Thymus (tissue), 11 donors: ENCODE measurements at regions not wholly inside any gene's neighbourhood (a gene's known extent, or its start where the extent isn't known, plus 50 kb on each side); places are given as distances from the start of the nearest gene placed in this dataset.

Experiments
- DNase-seq, 9 donors: peaks; one replicate each; pipeline ENCODE4 v3.0.0-alpha.2; 2013; ENCODE audit warnings: low spot score in 9 of 9, low read depth in 6 of 9, missing footprints in 1 of 9
- H3K27ac ChIP-seq, 2 donors: one replicate each; pipeline ENCODE4 v1.5.1; 2013; ENCODE audit warnings: control low read depth in 1 of 2, low read depth in 1 of 2, low read length in 1 of 2, mild to moderate bottlenecking in 1 of 2, moderate library complexity in 1 of 2
- H3K27me3 ChIP-seq, 2 donors: one replicate each; pipeline ENCODE4 v1.5.1; 2013; ENCODE audit warnings: low read length in 1 of 2; ENCODE audit not compliant: control insufficient read depth in 2 of 2, insufficient read depth in 1 of 2
- H3K36me3 ChIP-seq, 2 donors: one replicate each; pipeline ENCODE4 v1.5.1; 2013; ENCODE audit warnings: low read length in 1 of 2, mild to moderate bottlenecking in 1 of 2, moderate library complexity in 1 of 2; ENCODE audit not compliant: control insufficient read depth in 2 of 2, insufficient read depth in 2 of 2
- H3K4me1 ChIP-seq, 2 donors: one replicate each; pipeline ENCODE4 v1.5.1; 2013; ENCODE audit warnings: low read length in 2 of 2; ENCODE audit not compliant: control insufficient read depth in 2 of 2, insufficient read depth in 2 of 2
- H3K4me3 ChIP-seq, 2 donors: one replicate each; pipeline ENCODE4 v1.5.1; 2013; ENCODE audit warnings: low read length in 2 of 2, control low read depth in 1 of 2, mild to moderate bottlenecking in 1 of 2
- H3K9me3 ChIP-seq, 2 donors: one replicate each; pipeline ENCODE4 v1.5.1; 2013; ENCODE audit warnings: low read length in 1 of 2, mild to moderate bottlenecking in 1 of 2; ENCODE audit not compliant: control insufficient read depth in 2 of 2, insufficient read depth in 1 of 2
- WGBS: extraction: QIAGEN DNeasy Blood & Tissue Kit; methylation state at CpG from one replicate; pipeline ENCODE4 v1.1.7; 2013; 5-methylcytosine and 5-hydroxymethylcytosine counted together
- donor health status: healthy.

DNA sequence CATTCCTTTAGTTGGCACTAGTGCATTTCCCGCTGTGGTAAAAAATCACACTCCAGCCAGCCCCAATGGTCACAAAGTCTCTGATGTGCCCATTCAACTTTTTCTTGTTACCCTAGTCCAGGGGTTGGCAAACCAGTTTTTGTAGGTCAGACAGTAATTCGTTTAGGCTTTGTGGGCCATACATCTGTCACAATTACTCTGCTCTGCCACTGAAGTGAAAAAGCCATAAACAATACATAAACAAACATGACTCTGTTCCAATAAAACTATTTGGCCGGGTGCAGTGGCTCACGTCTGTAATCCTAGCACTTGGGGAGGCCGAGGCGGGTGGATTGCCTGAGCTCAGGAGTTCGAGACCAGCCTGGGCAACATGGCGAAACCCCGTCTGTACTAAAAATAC lies 78.5 kb downstream of the POLR2M start:
- Histone ChIP-seq H3K4me3 (no peak overlapping the region), H3K36me3 (no peaks in the 10 kb centered on the region), H3K9me3 (no peaks in the 10 kb centered on the region), H3K27me3 (no peaks in the 10 kb centered on the region), H3K4me1 (peaks cover 35 to 58% of the 10 kb centered on the region in 2 donors), H3K27ac (peak overlapping the region in 1 of 2 donors; percentile 55)
- WGBS = 83% methylated on average over 9 of the region's 9 CpGs
- no peak for DNase-seq

DNA sequence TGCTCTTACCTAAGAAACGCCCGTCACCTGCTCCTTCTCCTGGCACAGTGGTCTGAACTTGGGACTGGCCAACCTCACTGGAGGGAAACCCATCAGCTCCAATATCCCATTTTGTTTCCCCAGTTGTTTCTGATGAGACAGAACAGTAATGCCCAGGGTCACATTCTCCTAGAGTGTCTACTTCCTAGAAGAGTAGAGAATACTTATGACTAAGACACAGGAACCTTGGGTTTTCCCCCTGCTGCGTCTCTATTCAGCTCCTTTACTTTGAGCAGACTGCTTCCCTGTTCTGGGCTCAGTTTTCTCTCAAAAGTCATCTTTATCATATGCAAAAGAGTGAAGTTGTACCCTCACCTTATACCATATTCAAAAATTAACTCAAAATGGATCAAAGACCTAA lies 79.4 kb downstream of the POLR2M start:
- no peak for DNase-seq
- Histone ChIP-seq H3K36me3 (no peaks in the 10 kb centered on the region), H3K27ac (no peak overlapping the region), H3K9me3 (no peaks in the 10 kb centered on the region), H3K27me3 (no peaks in the 10 kb centered on the region), H3K4me3 (no peak overlapping the region), H3K4me1 (peaks cover 34 to 54% of the 10 kb centered on the region in 2 donors)
- 92% methylated on average over 3 of the region's 3 CpGs for WGBS

DNA sequence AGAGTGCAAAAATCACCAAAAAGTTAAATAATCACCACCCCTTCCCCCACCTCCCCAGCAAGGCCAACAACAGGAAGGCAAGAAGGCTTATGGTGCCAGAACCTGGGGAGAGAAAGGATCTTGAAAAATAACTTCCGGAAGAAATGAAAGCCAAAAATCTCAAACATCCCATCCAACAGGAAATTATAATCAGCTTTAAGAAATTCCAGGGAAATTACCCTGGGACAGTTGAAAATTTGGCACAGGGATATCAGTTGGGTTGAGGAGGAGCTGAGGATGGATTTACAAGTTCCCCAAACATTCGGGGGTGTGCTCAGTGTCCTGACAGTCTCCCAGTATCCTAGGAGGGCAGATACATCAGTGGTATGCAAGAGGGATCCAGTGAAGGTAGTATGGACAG lies 82.7 kb downstream of the POLR2M start:
- Histone ChIP-seq H3K4me3 (no peak overlapping the region), H3K27me3 (no peaks in the 10 kb centered on the region), H3K9me3 (no peaks in the 10 kb centered on the region), H3K36me3 (no peaks in the 10 kb centered on the region), H3K4me1 (peaks cover 14 to 35% of the 10 kb centered on the region in 2 donors), H3K27ac (no peak overlapping the region)
- WGBS = 94% methylated on average over 2 of the region's 2 CpGs
- no peak for DNase-seq

DNA sequence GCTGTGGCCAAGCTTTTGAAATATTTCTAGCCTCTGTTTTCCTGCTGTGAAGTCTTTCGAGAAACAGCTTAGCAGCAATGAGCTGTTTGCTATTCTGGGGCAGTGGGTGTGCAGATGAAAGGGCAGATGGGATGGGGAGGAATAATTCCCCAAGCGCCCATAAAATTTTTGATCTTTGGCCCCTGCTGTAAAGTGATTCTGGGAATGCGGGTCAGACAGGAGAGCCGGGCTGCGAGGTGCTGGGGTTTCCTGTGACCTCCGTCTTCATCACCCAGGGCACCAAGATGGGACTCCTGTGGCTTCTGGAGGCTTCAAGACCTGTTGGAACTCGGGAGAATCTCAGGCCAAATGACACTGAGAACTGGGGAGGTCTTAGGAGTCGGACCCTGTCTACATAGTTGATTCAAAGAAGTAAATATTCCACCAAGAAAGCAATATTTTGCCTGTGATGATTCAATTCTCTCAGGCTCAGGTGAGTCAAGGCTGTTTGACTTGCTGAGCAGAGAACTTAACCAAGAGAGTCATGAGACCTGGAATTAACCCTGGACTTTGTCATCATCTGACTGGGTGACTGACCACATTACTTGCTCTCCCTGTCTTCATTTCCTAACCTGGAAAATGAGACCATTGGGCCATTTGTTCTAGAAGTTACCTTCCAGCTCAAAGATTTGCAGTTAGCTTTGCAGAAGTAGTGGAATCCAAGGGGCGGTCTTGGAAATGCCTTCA lies 86.4 kb downstream of the POLR2M start:
- Histone ChIP-seq H3K27ac (no peak overlapping the region), H3K36me3 (no peaks in the 10 kb centered on the region), H3K4me3 (no peak overlapping the region), H3K27me3 (no peaks in the 10 kb centered on the region), H3K9me3 (no peaks in the 10 kb centered on the region), H3K4me1 (peaks cover 6 to 32% of the 10 kb centered on the region in 2 donors)
- WGBS = 94% methylated on average over 9 of the region's 9 CpGs
- DNase-seq = no peak

DNA sequence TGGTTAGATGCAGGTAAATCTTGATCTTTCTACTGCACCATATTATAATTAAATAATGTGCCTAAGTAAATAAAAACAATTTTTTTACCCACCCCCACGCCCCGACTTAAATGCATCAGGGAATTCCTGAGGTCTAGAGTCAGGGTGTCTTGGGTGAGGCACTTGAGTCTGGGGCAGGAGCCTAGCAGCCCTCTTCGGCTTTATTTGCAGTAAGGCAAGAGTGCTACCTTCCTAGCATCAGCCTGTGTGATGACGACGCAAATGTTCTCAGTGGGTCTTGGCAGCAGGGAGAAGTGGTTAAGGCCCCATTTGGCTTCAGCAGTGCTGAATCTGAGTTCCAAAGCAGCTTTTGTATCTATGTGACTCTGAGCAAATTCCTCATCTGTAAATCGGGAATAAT lies 88.7 kb downstream of the POLR2M start:
- Histone ChIP-seq H3K36me3 (no peaks in the 10 kb centered on the region), H3K4me3 (no peak overlapping the region), H3K27ac (no peak overlapping the region), H3K9me3 (no peaks in the 10 kb centered on the region), H3K4me1 (peaks cover 2 to 27% of the 10 kb centered on the region in 2 donors), H3K27me3 (no peaks in the 10 kb centered on the region)
- WGBS = 97% methylated on average over 6 of the region's 6 CpGs
- no peak for DNase-seq

DNA sequence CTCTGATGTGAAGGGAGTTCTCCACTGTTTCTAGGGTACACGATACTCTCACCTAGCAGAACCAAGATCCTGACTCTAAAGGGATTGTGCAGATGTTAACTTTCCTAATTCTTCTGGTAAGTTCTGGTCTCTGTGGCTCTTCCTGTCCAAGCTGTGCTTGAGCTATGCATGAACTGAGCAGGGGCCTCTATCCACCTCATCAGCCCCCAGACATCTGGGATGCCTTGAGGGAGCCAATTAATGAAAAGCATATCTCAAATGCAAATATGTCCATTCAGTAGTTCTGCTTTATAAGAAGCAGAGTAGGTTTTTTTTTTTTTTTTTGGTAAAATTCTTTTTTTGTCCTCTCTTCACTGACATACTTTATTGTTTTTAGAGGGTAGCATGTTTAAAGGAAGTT lies 89.6 kb downstream of the POLR2M start:
- Histone ChIP-seq H3K36me3 (no peaks in the 10 kb centered on the region), H3K27ac (no peak overlapping the region), H3K4me1 (peaks cover 2 to 27% of the 10 kb centered on the region in 2 donors), H3K9me3 (no peaks in the 10 kb centered on the region), H3K4me3 (no peak overlapping the region), H3K27me3 (no peaks in the 10 kb centered on the region)
- DNase-seq = no peak
- WGBS = 98% methylated on average over 1 of the region's 1 CpG

GRCh38 chr15:57797110-57797509 lies 90.6 kb downstream of the POLR2M start:
- Histone ChIP-seq H3K9me3 (no peaks in the 10 kb centered on the region), H3K36me3 (no peaks in the 10 kb centered on the region), H3K4me3 (no peak overlapping the region), H3K4me1 (peaks cover 2 to 22% of the 10 kb centered on the region in 2 donors), H3K27me3 (no peaks in the 10 kb centered on the region), H3K27ac (peak overlapping the region in 1 of 2 donors; percentile 20)
- no peak for DNase-seq
- 93% methylated on average over 3 of the region's 3 CpGs for WGBS

- H3K4me1 ChIP-seq = peaks cover 2 to 22% of the 10 kb centered on the region in 2 donors
- no peaks in the 10 kb centered on the region for H3K36me3 ChIP-seq
- H3K4me3 ChIP-seq = no peak overlapping the region
- no peak for DNase-seq
- 87% methylated on average over 7 of the region's 7 CpGs for whole genome bisulfite sequencing
- no peaks in the 10 kb centered on the region for H3K9me3 ChIP-seq
- peak overlapping the region in 1 of 2 donors; percentile 20 for H3K27ac ChIP-seq
- no peaks in the 10 kb centered on the region for H3K27me3 ChIP-seq
Measured at GRCh38 chr15:57797568-57798267, 91.2 kb downstream of the POLR2M start.

DNA sequence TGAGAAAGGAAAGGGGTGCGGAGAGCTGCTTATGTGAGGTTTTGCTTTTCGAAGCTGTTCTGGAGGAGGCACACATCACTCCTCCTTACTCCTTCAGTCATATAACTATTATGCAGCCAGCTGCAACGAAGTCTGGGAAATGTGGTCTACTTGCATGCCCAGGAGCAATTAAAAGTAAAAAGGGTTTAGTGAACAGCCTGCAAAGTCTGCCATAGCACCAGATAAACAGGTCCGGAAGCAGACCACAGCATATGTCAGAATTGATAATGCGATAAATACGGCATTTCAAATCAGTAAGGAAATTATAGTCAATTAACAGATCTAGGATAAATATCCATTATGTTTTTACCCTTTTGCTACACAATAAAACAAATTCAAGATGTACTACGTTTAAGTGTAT lies 99.5 kb downstream of the POLR2M start:
- Histone ChIP-seq H3K9me3 (no peaks in the 10 kb centered on the region), H3K4me3 (no peak overlapping the region), H3K27me3 (no peaks in the 10 kb centered on the region), H3K27ac (no peak overlapping the region), H3K4me1 (no peaks in the 10 kb centered on the region), H3K36me3 (no peaks in the 10 kb centered on the region)
- 82% methylated on average over 7 of the region's 7 CpGs for WGBS
- no peak for DNase-seq
